Common myeloid progenitor, CD34-positive (primary cell): ENCODE measurements at regions not wholly inside any gene's neighbourhood (a gene's known extent, or its start where the extent isn't known, plus 50 kb on each side); places are given as distances from the start of the nearest gene placed in this dataset.

Experiments used
- CTCF ChIA-PET: fragments of 350-600 bp; sonication (Branson Sonifier 250); formaldehyde crosslinking; loops from one replicate; lab custom pipeline; 2021; ENCODE audit warnings: antibody characterized with exemption; lab: Charles Lee
- POLR2A ChIA-PET: fragments of 350-600 bp; sonication (Branson Sonifier 250); formaldehyde crosslinking; loops from one replicate; lab custom pipeline; 2021; ENCODE audit warnings: antibody characterized with exemption; lab: Charles Lee
- DNase-seq, 3 donors: peaks; one replicate each; pipeline versions ENCODE4 v3.0.0 to v3.0.0-alpha.2; 2013
- H3K27ac ChIP-seq, 2 experiments: 1 replicate in 1 of 2; 2 replicates in 1 of 2; pipeline ENCODE4 v1.7.0; 2013; ENCODE audit warnings: inconsistent platforms in 2 of 2, low read length in 2 of 2, mild to moderate bottlenecking in 2 of 2, low read depth in 1 of 2, moderate library complexity in 1 of 2; ENCODE audit not compliant: severe bottlenecking in 2 of 2, insufficient read depth in 1 of 2, poor library complexity in 1 of 2
- H3K27me3 ChIP-seq, 5 experiments: replicated peaks in 2 of 5; 1 replicate in 3 of 5; 2 replicates in 2 of 5; pipeline versions ENCODE4 v1.6.1 to v1.7.0; 2013; ENCODE audit warnings: low read length in 4 of 5, mild to moderate bottlenecking in 2 of 5, moderate library complexity in 2 of 5, inconsistent platforms in 1 of 5; ENCODE audit not compliant: insufficient read depth in 5 of 5, control insufficient read depth in 4 of 5
- H3K36me3 ChIP-seq, 4 experiments: 1 replicate in 2 of 4; 2 replicates in 2 of 4; pipeline versions ENCODE4 v1.6.1 to v1.7.0; 2013; ENCODE audit warnings: low read length in 3 of 4, control low read depth in 1 of 4, mild to moderate bottlenecking in 1 of 4; ENCODE audit not compliant: control insufficient read depth in 4 of 4, insufficient read depth in 4 of 4
- H3K4me1 ChIP-seq, 4 experiments: 1 replicate in 3 of 4; 2 replicates in 1 of 4; pipeline versions ENCODE4 v1.6.1 to v1.7.1; 2013; ENCODE audit warnings: low read length in 3 of 4, mild to moderate bottlenecking in 3 of 4, control low read depth in 1 of 4, inconsistent platforms in 1 of 4, moderate library complexity in 1 of 4; ENCODE audit not compliant: control insufficient read depth in 4 of 4, insufficient read depth in 4 of 4; ENCODE audit errors: control extremely low read depth in 1 of 4
- H3K4me3 ChIP-seq, 7 experiments: 1 replicate in 4 of 7; 2 replicates in 3 of 7; pipeline versions ENCODE4 v1.5.1 to v1.7.0; 2013; ENCODE audit warnings: mild to moderate bottlenecking in 7 of 7, low read length in 6 of 7, moderate library complexity in 6 of 7, inconsistent platforms in 2 of 7, low read depth in 2 of 7, control low read depth in 1 of 7; ENCODE audit not compliant: insufficient read depth in 4 of 7, control insufficient read depth in 1 of 7; ENCODE audit errors: extremely low read depth in 1 of 7
- H3K9me3 ChIP-seq, 5 experiments: 1 replicate in 4 of 5; 2 replicates in 1 of 5; pipeline versions ENCODE4 v1.6.1 to v1.7.1; 2013; ENCODE audit warnings: low read length in 4 of 5, mild to moderate bottlenecking in 2 of 5, inconsistent platforms in 1 of 5, low read depth in 1 of 5, moderate library complexity in 1 of 5; ENCODE audit not compliant: control insufficient read depth in 4 of 5, insufficient read depth in 2 of 5; ENCODE audit errors: control extremely low read depth in 1 of 5
- WGBS: methylation state at CpG from one replicate; pipeline ENCODE4 v1.1.5; 2013; ENCODE audit not compliant: insufficient coverage; 5-methylcytosine and 5-hydroxymethylcytosine counted together

GRCh38 chr5:121628783-121629182 lies 222.9 kb upstream of the FTMT start:
- H3K27ac ChIP-seq = no peak overlapping the region
- no peaks in the 10 kb centered on the region for H3K36me3 ChIP-seq
- DNase-seq = peak in 2 of 3 donors; percentile 2 to 4
- ChIA-PET POLR2A (no interaction called here), CTCF (no interaction called here)
- H3K27me3 ChIP-seq = no peaks in the 10 kb centered on the region
- WGBS = 90% methylated on average over 3 of the region's 3 CpGs
- no peak overlapping the region for H3K4me3 ChIP-seq
- no peaks in the 10 kb centered on the region for H3K9me3 ChIP-seq
- H3K4me1 ChIP-seq = no peaks in the 10 kb centered on the region

DNA sequence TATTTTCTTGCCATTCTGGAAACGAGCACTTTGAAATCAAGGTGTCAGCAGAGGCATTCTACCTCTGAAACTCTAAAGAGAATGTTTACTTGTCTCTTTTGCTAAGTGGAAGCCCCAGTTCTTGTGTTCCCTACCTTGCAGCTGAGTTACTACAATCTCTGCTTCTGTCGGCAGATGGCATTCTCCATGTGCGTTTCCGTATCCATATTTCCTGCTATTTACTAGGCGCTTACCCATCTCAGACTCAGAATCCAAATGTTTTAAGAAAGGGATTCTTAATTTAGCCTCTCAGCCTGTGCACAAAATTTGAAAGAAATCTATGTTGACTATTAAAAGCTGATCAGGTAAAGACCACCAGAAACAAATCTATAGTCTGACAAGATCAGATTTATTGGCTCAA lies 221.3 kb upstream of the FTMT start:
- WGBS = 73% methylated on average over 2 of the region's 5 CpGs
- Histone ChIP-seq H3K36me3 (no peaks in the 10 kb centered on the region), H3K27me3 (no peaks in the 10 kb centered on the region), H3K9me3 (no peaks in the 10 kb centered on the region), H3K4me1 (no peaks in the 10 kb centered on the region), H3K4me3 (no peak overlapping the region), H3K27ac (no peak overlapping the region)
- DNase-seq = peak in 1 of 3 donors; percentile 2
- ChIA-PET POLR2A (no interaction called here), CTCF (no interaction called here)

GRCh38 chr5:121634946-121635345 lies 216.7 kb upstream of the FTMT start:
- H3K36me3 ChIP-seq = no peaks in the 10 kb centered on the region
- DNase-seq = no peak
- no peaks in the 10 kb centered on the region for H3K27me3 ChIP-seq
- H3K27ac ChIP-seq = no peak overlapping the region
- ChIA-PET CTCF (no interaction called here), POLR2A (no interaction called here)
- no peaks in the 10 kb centered on the region for H3K9me3 ChIP-seq
- no peak overlapping the region for H3K4me3 ChIP-seq
- 100% methylated on average over 1 of the region's 2 CpGs for WGBS
- no peaks in the 10 kb centered on the region for H3K4me1 ChIP-seq

DNA sequence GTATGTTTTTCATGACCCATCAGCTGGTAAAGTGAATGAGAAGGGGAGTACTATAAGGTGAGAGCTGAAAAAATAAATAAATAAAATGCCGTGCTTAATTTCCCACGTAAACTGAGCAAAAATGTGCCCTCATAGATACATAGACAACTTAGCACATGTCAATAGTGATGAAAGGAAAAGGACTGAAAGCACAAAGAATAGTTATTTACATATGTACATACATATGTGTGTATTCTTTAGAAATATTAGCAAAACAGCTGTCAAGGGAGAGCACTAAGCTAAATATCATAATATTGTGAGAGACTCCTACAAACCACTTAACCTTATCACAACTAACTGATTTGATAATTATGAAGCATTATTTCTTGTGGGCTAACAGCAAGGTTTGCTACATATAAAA lies 213.6 kb upstream of the FTMT start:
- ChIA-PET CTCF (no interaction called here), POLR2A (no interaction called here)

GRCh38 chr5:121640298-121640697 lies 211.4 kb upstream of the FTMT start:
- WGBS = 92% methylated on average over 1 of the region's 1 CpG

More for the DNA sequence above, 213.6 kb upstream of the FTMT start:
- no peak overlapping the region for H3K4me3 ChIP-seq
- no peak for DNase-seq
- H3K4me1 ChIP-seq = no peaks in the 10 kb centered on the region
- H3K27me3 ChIP-seq = no peaks in the 10 kb centered on the region
- H3K9me3 ChIP-seq = peaks cover 0 to 3% (median 0%) of the 10 kb centered on the region in 5 experiments
- no peaks in the 10 kb centered on the region for H3K36me3 ChIP-seq
- no peak overlapping the region for H3K27ac ChIP-seq
- WGBS = no CpG with 5 or more reads among the region's 2 CpGs

GRCh38 chr5:121658221-121658620 lies 193.5 kb upstream of the FTMT start:
- CTCF ChIA-PET = no interaction called here
- no peaks in the 10 kb centered on the region for H3K36me3 ChIP-seq
- peaks cover 0 to 5% (median 0%) of the 10 kb centered on the region in 5 experiments for H3K9me3 ChIP-seq
- no peak for DNase-seq
- H3K27me3 ChIP-seq = no peaks in the 10 kb centered on the region
- POLR2A ChIA-PET = no interaction called here
- no peak overlapping the region for H3K4me3 ChIP-seq
- no peaks in the 10 kb centered on the region for H3K4me1 ChIP-seq
- no peak overlapping the region for H3K27ac ChIP-seq

More at GRCh38 chr5:121640298-121640697, 211.4 kb upstream of the FTMT start:
- ChIA-PET CTCF (no interaction called here), POLR2A (no interaction called here)
- Histone ChIP-seq H3K27me3 (no peaks in the 10 kb centered on the region), H3K27ac (no peak overlapping the region), H3K4me1 (no peaks in the 10 kb centered on the region), H3K36me3 (no peaks in the 10 kb centered on the region), H3K4me3 (no peak overlapping the region), H3K9me3 (peaks cover 0 to 3% (median 0%) of the 10 kb centered on the region in 5 experiments)
- DNase-seq = no peak

DNA sequence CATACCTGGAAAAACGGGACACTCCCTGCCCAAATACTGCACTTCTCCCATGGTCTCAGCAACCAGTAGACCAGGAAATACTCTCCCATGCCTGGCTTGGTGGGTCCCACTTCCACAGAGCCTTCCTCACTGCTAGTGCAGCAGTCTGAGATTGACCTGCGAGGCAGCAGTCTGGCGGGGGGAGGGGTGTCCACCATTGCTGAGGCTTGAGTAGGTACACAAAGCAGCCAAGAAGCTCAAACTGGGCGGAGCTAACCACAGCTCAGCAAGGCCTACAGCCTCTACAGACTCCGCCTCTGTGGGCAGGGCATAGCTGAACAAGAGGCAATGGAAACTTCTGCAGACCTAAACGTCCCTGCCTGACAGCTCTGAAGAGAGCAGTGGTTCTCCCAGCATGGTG lies 191.5 kb upstream of the FTMT start:
- ChIA-PET CTCF (no interaction called here), POLR2A (no interaction called here)
- no peak for DNase-seq

More for the DNA sequence above, 191.5 kb upstream of the FTMT start:
- Histone ChIP-seq H3K4me1 (no peaks in the 10 kb centered on the region), H3K27ac (no peak overlapping the region), H3K36me3 (no peaks in the 10 kb centered on the region), H3K9me3 (peaks cover 0 to 5% (median 0%) of the 10 kb centered on the region in 5 experiments), H3K27me3 (no peaks in the 10 kb centered on the region), H3K4me3 (no peak overlapping the region)
- WGBS = 87% methylated on average over 6 of the region's 6 CpGs
